K562 (cell line): ENCODE measurements at regions not wholly inside any gene's neighbourhood (a gene's known extent, or its start where the extent isn't known, plus 50 kb on each side); places are given as distances from the start of the nearest gene placed in this dataset.
A peak's percentile ranks its signal among the peaks of the same experiment; 100 is the strongest.

Experiments
- BCL6 ChIP-seq: fragments of 250-450 bp; sonication (Bioruptor Pico); IDR thresholded peaks from 2 replicates; pipeline ENCODE4 v1.4.0; 2020
- BHLHE40 ChIP-seq: IDR thresholded peaks from 2 replicates; pipeline ENCODE4 v1.6.1; 2011; ENCODE audit warnings: low read length, improper control_type of control experiment
- ERF ChIP-seq: fragments of 450-650 bp; formaldehyde crosslinking; IDR thresholded peaks from 2 replicates; pipeline ENCODE4 v1.4.0; 2020; ENCODE audit warnings: mild to moderate bottlenecking, mixed read lengths
- ETV5 ChIP-seq: sonication (generic); formaldehyde crosslinking; IDR thresholded peaks from 2 replicates; pipeline ENCODE4 v1.4.0; 2020; ENCODE audit warnings: low read depth, mild to moderate bottlenecking, missing genetic modification reagents
- GATA2 ChIP-seq: sonication (generic); formaldehyde crosslinking; IDR thresholded peaks from 2 replicates; pipeline ENCODE4 v1.4.0; 2020; ENCODE audit warnings: mild to moderate bottlenecking, missing genetic modification reagents
- HMG20A ChIP-seq: fragments of 450-650 bp; formaldehyde crosslinking; conservative IDR thresholded peaks from 2 replicates; pipeline ENCODE4 v1.4.0; 2020; ENCODE audit warnings: mild to moderate bottlenecking, mixed read lengths
- HNRNPLL ChIP-seq: fragments of 200-400 bp; formaldehyde crosslinking; IDR thresholded peaks from 2 replicates; pipeline ENCODE4 v1.6.1; 2017; ENCODE audit warnings: low read length, low read depth, mild to moderate bottlenecking; ENCODE audit not compliant: poor library complexity, severe bottlenecking
- KLF16 ChIP-seq: IDR thresholded peaks from 2 replicates; pipeline ENCODE4 v1.6.1; 2016; ENCODE audit warnings: antibody characterized with exemption
- MITF ChIP-seq: IDR thresholded peaks from 2 replicates; pipeline ENCODE4 v1.6.1; 2014; ENCODE audit warnings: antibody characterized with exemption
- POU5F1 ChIP-seq: fragments of 150-350 bp; IDR thresholded peaks from 2 replicates; pipeline ENCODE4 v1.6.1; 2014; ENCODE audit warnings: borderline replicate concordance, low read length, low read depth, mild to moderate bottlenecking; ENCODE audit not compliant: partially characterized antibody
- SAFB2 ChIP-seq: fragments of 200-400 bp; formaldehyde crosslinking; IDR thresholded peaks from 2 replicates; pipeline ENCODE4 v1.6.1; 2018; ENCODE audit warnings: borderline replicate concordance, low read length, low read depth, moderate library complexity; ENCODE audit not compliant: severe bottlenecking
- SMAD4 ChIP-seq: fragments of 250-450 bp; sonication (Bioruptor Pico); conservative IDR thresholded peaks from 2 replicates; pipeline ENCODE4 v1.8.0; 2021; ENCODE audit warnings: inconsistent platforms, mild to moderate bottlenecking, moderate library complexity
- SRSF3 ChIP-seq: fragments of 200-400 bp; formaldehyde crosslinking; IDR thresholded peaks from 2 replicates; pipeline ENCODE4 v1.6.1; 2016; ENCODE audit warnings: mild to moderate bottlenecking, low read length, moderate library complexity; ENCODE audit not compliant: insufficient read depth
- STAT5A ChIP-seq: IDR thresholded peaks from 2 replicates; pipeline ENCODE4 v1.6.1; 2012; ENCODE audit warnings: low read length, inconsistent platforms, borderline replicate concordance
- ZNF121 ChIP-seq: sonication (generic); formaldehyde crosslinking; conservative IDR thresholded peaks from 2 replicates; pipeline ENCODE4 v1.8.0; 2022; ENCODE audit warnings: missing genetic modification reagents
- ZNF324 ChIP-seq: fragments of 250-450 bp; sonication (Bioruptor Pico); IDR thresholded peaks from 2 replicates; pipeline ENCODE4 v1.4.0; 2020; ENCODE audit warnings: mild to moderate bottlenecking
- ZNF785 ChIP-seq: fragments of 250-450 bp; sonication (Bioruptor Pico); IDR thresholded peaks from 2 replicates; pipeline ENCODE4 v1.4.0; 2020; ENCODE audit warnings: mild to moderate bottlenecking
- TF ChIP-seq, protein P1 (sequence below): fragments of 450-650 bp; IDR thresholded peaks from 2 replicates; pipeline ENCODE4 v1.7.0; 2016; ENCODE audit warnings: borderline replicate concordance
- TF ChIP-seq, protein P2 (sequence below): sonication (generic); IDR thresholded peaks from 2 replicates; pipeline ENCODE4 v1.6.1; 2016
- TF ChIP-seq, protein P3 (sequence below), 2 experiments: fragments of 200-800 bp in 1 of 2; sonication (Bioruptor generic) in 1 of 2; sonication (generic) in 1 of 2; formaldehyde crosslinking in 1 of 2; IDR thresholded peaks in 1 of 2; conservative IDR thresholded peaks in 1 of 2; 2 replicates each; pipeline versions ENCODE4 v1.5.0 to v1.6.1; 2016 to 2020; ENCODE audit warnings: missing compliant biosample characterization in 1 of 2, missing genetic modification characterization in 1 of 2, missing genetic modification reagents in 1 of 2
- TF ChIP-seq, protein P4 (sequence below): fragments of 450-650 bp; conservative IDR thresholded peaks from 2 replicates; pipeline ENCODE4 v1.6.1; 2016; ENCODE audit warnings: missing genetic modification characterization, low read depth, mild to moderate bottlenecking, control low read depth, missing compliant biosample characterization

- TF ChIP-seq ERF (CRISPR knock-in tag) (no peak), SAFB2 (no peak), ZNF324 (CRISPR knock-in tag) (no peak), POU5F1 (no peak), MITF (no peak), ZNF785 (no peak), ZNF121 (no peak), KLF16 (peak; percentile 96), HNRNPLL (no peak), HMG20A (CRISPR knock-in tag) (no peak), SRSF3 (no peak), SMAD4 (no peak), ETV5 (no peak), STAT5A (peak; percentile 93), BHLHE40 (no peak; the same call in 1 of the 2 replicates), GATA2 (CRISPR knock-in tag) (peak; percentile 84), BCL6 (CRISPR knock-in tag) (no peak)
- TF ChIP-seq, protein P1, sequence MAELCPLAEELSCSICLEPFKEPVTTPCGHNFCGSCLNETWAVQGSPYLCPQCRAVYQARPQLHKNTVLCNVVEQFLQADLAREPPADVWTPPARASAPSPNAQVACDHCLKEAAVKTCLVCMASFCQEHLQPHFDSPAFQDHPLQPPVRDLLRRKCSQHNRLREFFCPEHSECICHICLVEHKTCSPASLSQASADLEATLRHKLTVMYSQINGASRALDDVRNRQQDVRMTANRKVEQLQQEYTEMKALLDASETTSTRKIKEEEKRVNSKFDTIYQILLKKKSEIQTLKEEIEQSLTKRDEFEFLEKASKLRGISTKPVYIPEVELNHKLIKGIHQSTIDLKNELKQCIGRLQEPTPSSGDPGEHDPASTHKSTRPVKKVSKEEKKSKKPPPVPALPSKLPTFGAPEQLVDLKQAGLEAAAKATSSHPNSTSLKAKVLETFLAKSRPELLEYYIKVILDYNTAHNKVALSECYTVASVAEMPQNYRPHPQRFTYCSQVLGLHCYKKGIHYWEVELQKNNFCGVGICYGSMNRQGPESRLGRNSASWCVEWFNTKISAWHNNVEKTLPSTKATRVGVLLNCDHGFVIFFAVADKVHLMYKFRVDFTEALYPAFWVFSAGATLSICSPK, result no peak
- TF ChIP-seq, protein P2, sequence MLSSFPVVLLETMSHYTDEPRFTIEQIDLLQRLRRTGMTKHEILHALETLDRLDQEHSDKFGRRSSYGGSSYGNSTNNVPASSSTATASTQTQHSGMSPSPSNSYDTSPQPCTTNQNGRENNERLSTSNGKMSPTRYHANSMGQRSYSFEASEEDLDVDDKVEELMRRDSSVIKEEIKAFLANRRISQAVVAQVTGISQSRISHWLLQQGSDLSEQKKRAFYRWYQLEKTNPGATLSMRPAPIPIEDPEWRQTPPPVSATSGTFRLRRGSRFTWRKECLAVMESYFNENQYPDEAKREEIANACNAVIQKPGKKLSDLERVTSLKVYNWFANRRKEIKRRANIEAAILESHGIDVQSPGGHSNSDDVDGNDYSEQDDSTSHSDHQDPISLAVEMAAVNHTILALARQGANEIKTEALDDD, result no peak
- TF ChIP-seq, protein P3, sequence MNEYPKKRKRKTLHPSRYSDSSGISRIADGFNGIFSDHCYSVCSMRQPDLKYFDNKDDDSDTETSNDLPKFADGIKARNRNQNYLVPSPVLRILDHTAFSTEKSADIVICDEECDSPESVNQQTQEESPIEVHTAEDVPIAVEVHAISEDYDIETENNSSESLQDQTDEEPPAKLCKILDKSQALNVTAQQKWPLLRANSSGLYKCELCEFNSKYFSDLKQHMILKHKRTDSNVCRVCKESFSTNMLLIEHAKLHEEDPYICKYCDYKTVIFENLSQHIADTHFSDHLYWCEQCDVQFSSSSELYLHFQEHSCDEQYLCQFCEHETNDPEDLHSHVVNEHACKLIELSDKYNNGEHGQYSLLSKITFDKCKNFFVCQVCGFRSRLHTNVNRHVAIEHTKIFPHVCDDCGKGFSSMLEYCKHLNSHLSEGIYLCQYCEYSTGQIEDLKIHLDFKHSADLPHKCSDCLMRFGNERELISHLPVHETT (CRISPR knock-in tag; conservative IDR thresholded peaks at IDR 0.05 in 1 of 2, IDR thresholded peaks at IDR 0.05 in 1 of 2), result peak in 1 of 2 experiments; percentile 40; a peak in 1 of 4 replicates
- TF ChIP-seq, protein P4, sequence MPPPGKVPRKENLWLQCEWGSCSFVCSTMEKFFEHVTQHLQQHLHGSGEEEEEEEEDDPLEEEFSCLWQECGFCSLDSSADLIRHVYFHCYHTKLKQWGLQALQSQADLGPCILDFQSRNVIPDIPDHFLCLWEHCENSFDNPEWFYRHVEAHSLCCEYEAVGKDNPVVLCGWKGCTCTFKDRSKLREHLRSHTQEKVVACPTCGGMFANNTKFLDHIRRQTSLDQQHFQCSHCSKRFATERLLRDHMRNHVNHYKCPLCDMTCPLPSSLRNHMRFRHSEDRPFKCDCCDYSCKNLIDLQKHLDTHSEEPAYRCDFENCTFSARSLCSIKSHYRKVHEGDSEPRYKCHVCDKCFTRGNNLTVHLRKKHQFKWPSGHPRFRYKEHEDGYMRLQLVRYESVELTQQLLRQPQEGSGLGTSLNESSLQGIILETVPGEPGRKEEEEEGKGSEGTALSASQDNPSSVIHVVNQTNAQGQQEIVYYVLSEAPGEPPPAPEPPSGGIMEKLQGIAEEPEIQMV (tag), result no peak
Observed at GRCh38 chr11:72493426-72494108, 59.2 kb upstream of the CLPB start (continued).
